ENCODE measurements at regions not wholly inside any gene's neighbourhood (a gene's known extent, or its start where the extent isn't known, plus 50 kb on each side); places are given as distances from the start of the nearest gene placed in this dataset.

- Histone ChIP-seq H4K20me1 (ENCODE audit: insufficient read depth, low read length, poor library complexity, severe bottlenecking) (no peaks in the 10 kb centered on the region), H3K9me2 (replicated peaks; ENCODE audit: low read depth, low read length) (no peaks in the 10 kb centered on the region), H3K79me2 (ENCODE audit: insufficient read depth, low read length) (no peaks in the 10 kb centered on the region), H3F3A (ENCODE audit: low read depth) (no peaks in the 10 kb centered on the region), H2AFZ (ENCODE audit: low read length) (no peak overlapping the region), H3K27me3 (ENCODE audit: insufficient read depth, low read length, poor library complexity, severe bottlenecking) (no peaks in the 10 kb centered on the region), H3K4me2 (ENCODE audit: low read depth, low read length, poor library complexity, severe bottlenecking) (no peak overlapping the region), H3K36me3 (ENCODE audit: insufficient read depth, low read length) (no peaks in the 10 kb centered on the region), H3K9me3 (ENCODE audit: insufficient read depth, low read depth, low read length) (peaks cover 2% of the 10 kb centered on the region; the same call in 1 of the 2 replicates), H3K4me3 (ENCODE audit: low read length, poor library complexity, severe bottlenecking) (no peak overlapping the region), H3K4me1 (ENCODE audit: insufficient read depth, low read length, poor library complexity, severe bottlenecking) (no peaks in the 10 kb centered on the region), H3K9ac (ENCODE audit: low read depth, low read length, poor library complexity, severe bottlenecking) (no peak overlapping the region)
- TF ChIP-seq EZH2phosphoT487 (IDR thresholded peaks at IDR 0.05; ENCODE audit: borderline replicate concordance), result no peak
- TF ChIP-seq CTCF (conservative IDR thresholded peaks at IDR 0.05; ENCODE audit: low read length), result no peak
Measured at GRCh38 chr22:49084206-49084605, 743.5 kb downstream of the BRD1 start.

GRCh38 chr22:49083607-49084006, 744.1 kb downstream of the BRD1 start:
- Histone ChIP-seq H3K36me3 (ENCODE audit: insufficient read depth, low read length) (no peaks in the 10 kb centered on the region), H3K4me3 (ENCODE audit: low read length, poor library complexity, severe bottlenecking) (no peak overlapping the region), H3K79me2 (ENCODE audit: insufficient read depth, low read length) (no peaks in the 10 kb centered on the region), H3K27me3 (ENCODE audit: insufficient read depth, low read length, poor library complexity, severe bottlenecking) (no peaks in the 10 kb centered on the region), H2AFZ (ENCODE audit: low read length) (no peak overlapping the region), H3F3A (ENCODE audit: low read depth) (no peaks in the 10 kb centered on the region), H3K9me2 (replicated peaks; ENCODE audit: low read depth, low read length) (no peaks in the 10 kb centered on the region), H4K20me1 (ENCODE audit: insufficient read depth, low read length, poor library complexity, severe bottlenecking) (no peaks in the 10 kb centered on the region), H3K4me1 (ENCODE audit: insufficient read depth, low read length, poor library complexity, severe bottlenecking) (no peaks in the 10 kb centered on the region), H3K9ac (ENCODE audit: low read depth, low read length, poor library complexity, severe bottlenecking) (no peak overlapping the region), H3K4me2 (ENCODE audit: low read depth, low read length, poor library complexity, severe bottlenecking) (no peak overlapping the region), H3K9me3 (ENCODE audit: insufficient read depth, low read depth, low read length) (peaks cover 2% of the 10 kb centered on the region; the same call in 1 of the 2 replicates)
- TF ChIP-seq EZH2phosphoT487 (IDR thresholded peaks at IDR 0.05; ENCODE audit: borderline replicate concordance) (no peak), CTCF (conservative IDR thresholded peaks at IDR 0.05; ENCODE audit: low read length) (no peak)

- Histone ChIP-seq H3K79me2 (ENCODE audit: insufficient read depth, low read length) (no peaks in the 10 kb centered on the region), H3F3A (ENCODE audit: low read depth) (no peaks in the 10 kb centered on the region), H3K9ac (ENCODE audit: low read depth, low read length, poor library complexity, severe bottlenecking) (no peak overlapping the region), H3K4me1 (ENCODE audit: insufficient read depth, low read length, poor library complexity, severe bottlenecking) (no peaks in the 10 kb centered on the region), H2AFZ (ENCODE audit: low read length) (no peak overlapping the region), H3K9me3 (ENCODE audit: insufficient read depth, low read depth, low read length) (peaks cover 2% of the 10 kb centered on the region; the same call in 1 of the 2 replicates), H3K9me2 (replicated peaks; ENCODE audit: low read depth, low read length) (no peaks in the 10 kb centered on the region), H3K4me3 (ENCODE audit: low read length, poor library complexity, severe bottlenecking) (no peak overlapping the region), H4K20me1 (ENCODE audit: insufficient read depth, low read length, poor library complexity, severe bottlenecking) (no peaks in the 10 kb centered on the region), H3K36me3 (ENCODE audit: insufficient read depth, low read length) (no peaks in the 10 kb centered on the region), H3K4me2 (ENCODE audit: low read depth, low read length, poor library complexity, severe bottlenecking) (no peak overlapping the region), H3K27me3 (ENCODE audit: insufficient read depth, low read length, poor library complexity, severe bottlenecking) (no peaks in the 10 kb centered on the region)
- TF ChIP-seq CTCF (conservative IDR thresholded peaks at IDR 0.05; ENCODE audit: low read length), result no peak
- TF ChIP-seq EZH2phosphoT487 (IDR thresholded peaks at IDR 0.05; ENCODE audit: borderline replicate concordance), result no peak
Measured at GRCh38 chr22:49082451-49082850, 745.2 kb downstream of the BRD1 start.
